WERI-Rb-1 (cell line): ENCODE measurements at regions not wholly inside any gene's neighbourhood (a gene's known extent, or its start where the extent isn't known, plus 50 kb on each side); places are given as distances from the start of the nearest gene placed in this dataset.

Source experiments
- DNase-seq: peaks from one replicate; pipeline ENCODE4 v3.0.0-alpha.2; 2020
- H3K27ac ChIP-seq: fragments of 250-450 bp; sonication (Bioruptor Pico); 2 replicates; pipeline ENCODE4 v1.5.1; 2020; ENCODE audit warnings: mild to moderate bottlenecking, moderate library complexity
- H3K27me3 ChIP-seq: fragments of 250-450 bp; sonication (Bioruptor Pico); 2 replicates; pipeline ENCODE4 v1.5.1; 2021; ENCODE audit warnings: mild to moderate bottlenecking, low read depth, moderate library complexity; ENCODE audit not compliant: insufficient read depth, severe bottlenecking
- H3K36me3 ChIP-seq: fragments of 250-450 bp; sonication (Bioruptor Pico); 2 replicates; pipeline ENCODE4 v1.5.1; 2020; ENCODE audit warnings: mild to moderate bottlenecking, moderate library complexity
- H3K4me3 ChIP-seq: 2 replicates; pipeline ENCODE4 v1.5.1; 2011; ENCODE audit warnings: low read depth, mild to moderate bottlenecking, control low read depth, low read length
- H3K9me3 ChIP-seq: fragments of 250-450 bp; sonication (Bioruptor Pico); 2 replicates; pipeline ENCODE4 v1.5.1; 2021; ENCODE audit warnings: mild to moderate bottlenecking, moderate library complexity; ENCODE audit not compliant: severe bottlenecking
- CTCF ChIP-seq: IDR thresholded peaks from 2 replicates; pipeline ENCODE4 v1.5.1; 2011; ENCODE audit warnings: low read depth, mild to moderate bottlenecking, control low read depth, inconsistent platforms, low read length

- Histone ChIP-seq H3K36me3 (no peaks in the 10 kb centered on the region), H3K27ac (no peak overlapping the region), H3K9me3 (no peaks in the 10 kb centered on the region), H3K4me3 (no peak overlapping the region), H3K27me3 (no peaks in the 10 kb centered on the region)
- DNase-seq = no peak
- no peak for TF ChIP-seq CTCF
Observed at GRCh38 chr3:22894865-22895264, 308.3 kb upstream of the UBE2E2 start.

- H3K36me3 ChIP-seq = no peaks in the 10 kb centered on the region
- DNase-seq = no peak
- TF ChIP-seq CTCF = no peak
- no peak overlapping the region for H3K27ac ChIP-seq
- no peak overlapping the region for H3K4me3 ChIP-seq
- H3K27me3 ChIP-seq = no peaks in the 10 kb centered on the region
- no peaks in the 10 kb centered on the region for H3K9me3 ChIP-seq
Observed at GRCh38 chr3:22895671-22896070, 307.5 kb upstream of the UBE2E2 start.

GRCh38 chr3:22898558-22898957, 304.6 kb upstream of the UBE2E2 start:
- no peaks in the 10 kb centered on the region for H3K27me3 ChIP-seq
- no peak for DNase-seq
- H3K9me3 ChIP-seq = no peaks in the 10 kb centered on the region
- no peak for TF ChIP-seq CTCF
- H3K36me3 ChIP-seq = no peaks in the 10 kb centered on the region
- no peak overlapping the region for H3K27ac ChIP-seq
- no peak overlapping the region for H3K4me3 ChIP-seq

- H3K27ac ChIP-seq = no peak overlapping the region
- no peaks in the 10 kb centered on the region for H3K27me3 ChIP-seq
- TF ChIP-seq CTCF = no peak
- H3K36me3 ChIP-seq = no peaks in the 10 kb centered on the region
- no peak for DNase-seq
- H3K9me3 ChIP-seq = no peaks in the 10 kb centered on the region
- no peak overlapping the region for H3K4me3 ChIP-seq
Observed at GRCh38 chr3:22899441-22899840, 303.7 kb upstream of the UBE2E2 start.

GRCh38 chr3:22900296-22900695, 302.8 kb upstream of the UBE2E2 start:
- no peak overlapping the region for H3K4me3 ChIP-seq
- H3K36me3 ChIP-seq = no peaks in the 10 kb centered on the region
- DNase-seq = no peak
- no peak overlapping the region for H3K27ac ChIP-seq
- H3K27me3 ChIP-seq = no peaks in the 10 kb centered on the region
- TF ChIP-seq CTCF = no peak
- no peaks in the 10 kb centered on the region for H3K9me3 ChIP-seq

- H3K27me3 ChIP-seq = no peaks in the 10 kb centered on the region
- H3K9me3 ChIP-seq = no peaks in the 10 kb centered on the region
Observed at GRCh38 chr3:22901684-22902083, 301.4 kb upstream of the UBE2E2 start.

More at GRCh38 chr3:22901684-22902083, 301.4 kb upstream of the UBE2E2 start:
- H3K27ac ChIP-seq = no peak overlapping the region
- no peaks in the 10 kb centered on the region for H3K36me3 ChIP-seq
- H3K4me3 ChIP-seq = no peak overlapping the region
- TF ChIP-seq CTCF = no peak
- no peak for DNase-seq
